Karpas-422 (cell line): ENCODE measurements at regions not wholly inside any gene's neighbourhood (a gene's known extent, or its start where the extent isn't known, plus 50 kb on each side); places are given as distances from the start of the nearest gene placed in this dataset.

Source experiments
- DNase-seq: peaks from one replicate; pipeline ENCODE4 v3.0.0-alpha.2; 2015
- H2AFZ ChIP-seq: fragments of 200-600 bp; sonication (generic); 2 replicates; pipeline ENCODE4 v1.6.1; 2014; ENCODE audit warnings: antibody characterized with exemption, low read length, mixed read lengths
- H3K27ac ChIP-seq: fragments of 200-600 bp; sonication (generic); 2 replicates; pipeline ENCODE4 v1.5.1; 2014; ENCODE audit warnings: mild to moderate bottlenecking, low read length, moderate library complexity
- H3K27me3 ChIP-seq: fragments of 200-600 bp; sonication (generic); 2 replicates; pipeline ENCODE4 v1.6.1; 2014; ENCODE audit warnings: low read length, mixed read lengths
- H3K36me3 ChIP-seq: fragments of 200-600 bp; sonication (generic); 2 replicates; pipeline ENCODE4 v1.6.1; 2014; ENCODE audit warnings: low read length, mixed read lengths; ENCODE audit not compliant: insufficient read depth
- H3K4me1 ChIP-seq: fragments of 200-600 bp; sonication (generic); 2 replicates; pipeline ENCODE4 v1.6.1; 2014; ENCODE audit warnings: mild to moderate bottlenecking, low read length, mixed read lengths
- H3K4me2 ChIP-seq: fragments of 200-600 bp; sonication (generic); 2 replicates; pipeline ENCODE4 v1.6.1; 2014; ENCODE audit warnings: low read length, low read depth, mild to moderate bottlenecking; ENCODE audit not compliant: poor library complexity, severe bottlenecking
- H3K4me3 ChIP-seq: fragments of 200-600 bp; sonication (generic); 2 replicates; pipeline ENCODE4 v1.5.1; 2014; ENCODE audit warnings: mild to moderate bottlenecking, antibody characterized with exemption, low read length, mixed read lengths
- H3K79me2 ChIP-seq: fragments of 200-600 bp; sonication (generic); 2 replicates; pipeline ENCODE4 v1.6.1; 2014; ENCODE audit warnings: mild to moderate bottlenecking, low read length, mixed read lengths
- H3K9ac ChIP-seq: fragments of 200-600 bp; sonication (generic); 2 replicates; pipeline ENCODE4 v1.6.0; 2014; ENCODE audit warnings: low read length
- H3K9me2 ChIP-seq: fragments of 200-600 bp; sonication (generic), shearing (Covaris generic); replicated peaks from 2 replicates; pipeline ENCODE4 v1.6.0; 2014; ENCODE audit warnings: mild to moderate bottlenecking, low read length, moderate library complexity; ENCODE audit not compliant: insufficient read depth
- H3K9me3 ChIP-seq: fragments of 300-700, 200-600 bp; sonication (generic); 2 replicates; pipeline ENCODE4 v1.6.1; 2014; ENCODE audit warnings: low read length, mixed read lengths
- H4K20me1 ChIP-seq: fragments of 200-600 bp; sonication (generic); 2 replicates; pipeline ENCODE4 v1.6.1; 2014; ENCODE audit warnings: mild to moderate bottlenecking, antibody characterized with exemption, low read length, low read depth; ENCODE audit not compliant: insufficient read depth

DNA sequence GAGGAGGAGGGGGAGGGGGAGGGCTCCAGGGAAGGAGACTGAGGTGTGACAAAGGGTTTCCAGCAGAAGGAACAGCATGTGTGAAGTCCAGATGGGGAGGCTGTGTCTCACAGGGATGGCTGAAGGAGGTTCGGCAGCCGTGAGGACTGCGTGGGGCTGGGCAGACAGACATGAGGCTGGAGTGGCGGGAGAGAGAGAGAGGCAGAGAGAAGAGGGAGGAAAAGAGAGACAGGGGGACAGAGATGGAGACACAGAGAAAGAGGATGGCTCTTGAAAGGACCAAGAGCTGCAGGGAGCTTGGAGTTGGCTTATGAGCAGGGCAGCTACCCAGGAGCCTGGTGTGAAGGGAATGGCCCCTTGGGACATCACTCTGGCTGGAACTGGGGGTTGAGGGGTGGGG is 138.9 kb upstream of the ASB18 start:
- Histone ChIP-seq H3K27me3 (no peaks in the 10 kb centered on the region), H3K4me1 (peaks cover 41% of the 10 kb centered on the region), H3K36me3 (no peaks in the 10 kb centered on the region), H3K27ac (peak overlapping the region; percentile 83; the same call in 1 of the 2 replicates), H3K9ac (peak overlapping the region; percentile 72), H3K4me2 (peak overlapping the region; percentile 86), H4K20me1 (no peaks in the 10 kb centered on the region), H3K79me2 (no peaks in the 10 kb centered on the region), H2AFZ (no peak overlapping the region), H3K9me3 (no peaks in the 10 kb centered on the region), H3K9me2 (no peaks in the 10 kb centered on the region), H3K4me3 (peak overlapping the region; percentile 62)
- DNase-seq, result no peak

GRCh38 chr2:236403811-236404210 is 139.6 kb upstream of the ASB18 start:
- H3K36me3 ChIP-seq, result no peaks in the 10 kb centered on the region
- no peaks in the 10 kb centered on the region for H4K20me1 ChIP-seq
- H3K9me3 ChIP-seq, result no peaks in the 10 kb centered on the region
- DNase-seq, result no peak
- no peak overlapping the region for H3K27ac ChIP-seq
- no peaks in the 10 kb centered on the region for H3K79me2 ChIP-seq
- peaks cover 34% of the 10 kb centered on the region for H3K4me1 ChIP-seq
- no peaks in the 10 kb centered on the region for H3K27me3 ChIP-seq
- H3K4me3 ChIP-seq, result no peak overlapping the region
- no peaks in the 10 kb centered on the region for H3K9me2 ChIP-seq
- H3K4me2 ChIP-seq, result peak overlapping the region; percentile 86
- H3K9ac ChIP-seq, result no peak overlapping the region
- H2AFZ ChIP-seq, result no peak overlapping the region

DNA sequence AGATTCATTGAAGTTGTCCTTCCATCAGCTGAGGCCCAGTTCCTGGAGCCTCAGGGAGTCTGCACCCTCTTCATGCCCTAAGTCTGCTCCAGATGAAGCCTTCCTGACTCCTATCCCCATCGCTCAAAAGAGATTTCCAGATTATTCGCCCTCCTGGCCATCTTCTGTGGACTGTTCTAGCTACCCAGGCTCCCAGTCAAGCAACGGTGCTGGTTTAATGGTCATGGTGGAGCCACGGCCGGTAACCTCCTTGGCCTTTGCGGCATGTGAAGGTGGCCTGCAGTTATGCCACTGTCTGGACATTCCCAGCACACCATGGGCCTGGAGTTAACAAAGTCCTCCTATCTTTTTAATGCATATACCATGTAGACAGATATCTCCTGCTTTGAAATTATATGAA is 140.1 kb upstream of the ASB18 start:
- Histone ChIP-seq H3K9ac (no peak overlapping the region), H4K20me1 (no peaks in the 10 kb centered on the region), H3K27me3 (no peaks in the 10 kb centered on the region), H3K27ac (no peak overlapping the region), H3K36me3 (no peaks in the 10 kb centered on the region), H2AFZ (no peak overlapping the region), H3K9me2 (no peaks in the 10 kb centered on the region), H3K9me3 (no peaks in the 10 kb centered on the region), H3K4me1 (peaks cover 33% of the 10 kb centered on the region), H3K4me2 (no peak overlapping the region), H3K79me2 (no peaks in the 10 kb centered on the region), H3K4me3 (no peak overlapping the region)
- DNase-seq, result no peak

DNA sequence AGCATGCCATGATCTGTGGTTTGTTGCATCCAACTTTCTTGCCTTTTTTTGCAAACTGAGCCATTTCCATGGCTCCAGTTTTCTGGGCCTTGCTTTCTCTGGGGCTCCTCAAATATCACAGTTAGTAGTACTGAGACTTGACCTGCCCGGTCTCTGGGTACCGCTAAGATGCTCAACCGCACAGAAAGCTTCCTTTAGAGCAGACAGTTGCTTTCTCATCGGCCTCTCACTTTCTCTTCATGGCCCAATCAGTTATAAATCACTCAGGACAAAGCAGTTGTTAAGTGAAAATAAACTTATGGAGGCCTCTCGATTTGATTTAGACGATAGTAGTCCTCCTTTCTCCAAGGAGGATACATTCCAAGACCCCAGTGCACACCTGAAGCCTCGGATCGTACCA is 141.2 kb upstream of the ASB18 start:
- Histone ChIP-seq H3K9ac (no peak overlapping the region), H3K9me2 (no peaks in the 10 kb centered on the region), H3K79me2 (no peaks in the 10 kb centered on the region), H4K20me1 (no peaks in the 10 kb centered on the region), H2AFZ (no peak overlapping the region), H3K27me3 (no peaks in the 10 kb centered on the region), H3K4me3 (no peak overlapping the region), H3K36me3 (no peaks in the 10 kb centered on the region), H3K27ac (no peak overlapping the region), H3K4me1 (peaks cover 33% of the 10 kb centered on the region), H3K4me2 (no peak overlapping the region), H3K9me3 (no peaks in the 10 kb centered on the region)
- DNase-seq, result no peak

- Histone ChIP-seq H3K36me3 (no peaks in the 10 kb centered on the region), H3K4me2 (no peak overlapping the region), H3K9ac (no peak overlapping the region), H3K9me3 (no peaks in the 10 kb centered on the region), H3K79me2 (no peaks in the 10 kb centered on the region), H3K4me1 (peaks cover 8% of the 10 kb centered on the region), H3K27ac (no peak overlapping the region), H3K27me3 (no peaks in the 10 kb centered on the region), H4K20me1 (no peaks in the 10 kb centered on the region), H3K4me3 (no peak overlapping the region), H2AFZ (no peak overlapping the region), H3K9me2 (no peaks in the 10 kb centered on the region)
- no peak for DNase-seq
These were observed 143.9 kb upstream of the ASB18 start for GRCh38 chr2:236408090-236408489.

DNA sequence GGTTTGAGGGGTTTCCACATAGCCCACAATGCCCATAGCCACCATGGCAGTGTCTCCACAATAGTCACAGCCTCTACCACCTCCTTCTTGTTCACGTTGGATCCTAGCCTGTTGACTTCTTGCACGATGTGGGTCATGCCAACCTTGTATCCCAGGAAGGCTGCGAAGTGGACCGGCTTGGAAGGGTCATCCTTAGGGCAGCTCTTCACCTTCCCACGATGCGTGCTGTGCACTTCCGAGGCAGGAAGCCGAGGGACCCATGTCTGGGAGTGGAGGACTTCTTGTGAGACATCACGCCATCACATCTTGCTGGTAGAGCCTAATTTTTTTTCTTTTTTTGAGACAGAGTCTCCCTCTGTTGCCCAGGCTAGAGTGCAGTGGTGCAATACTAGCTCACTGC is 144.6 kb upstream of the ASB18 start:
- H3K4me3 ChIP-seq, result no peak overlapping the region
- H3K36me3 ChIP-seq, result no peaks in the 10 kb centered on the region
- no peaks in the 10 kb centered on the region for H3K27me3 ChIP-seq
- no peak for DNase-seq
- H3K9me3 ChIP-seq, result no peaks in the 10 kb centered on the region
- H3K9me2 ChIP-seq, result no peaks in the 10 kb centered on the region
- no peaks in the 10 kb centered on the region for H3K79me2 ChIP-seq
- H4K20me1 ChIP-seq, result no peaks in the 10 kb centered on the region
- no peak overlapping the region for H3K27ac ChIP-seq
- H3K4me2 ChIP-seq, result no peak overlapping the region
- H3K4me1 ChIP-seq, result peaks cover 1% of the 10 kb centered on the region
- no peak overlapping the region for H3K9ac ChIP-seq
- H2AFZ ChIP-seq, result no peak overlapping the region

DNA sequence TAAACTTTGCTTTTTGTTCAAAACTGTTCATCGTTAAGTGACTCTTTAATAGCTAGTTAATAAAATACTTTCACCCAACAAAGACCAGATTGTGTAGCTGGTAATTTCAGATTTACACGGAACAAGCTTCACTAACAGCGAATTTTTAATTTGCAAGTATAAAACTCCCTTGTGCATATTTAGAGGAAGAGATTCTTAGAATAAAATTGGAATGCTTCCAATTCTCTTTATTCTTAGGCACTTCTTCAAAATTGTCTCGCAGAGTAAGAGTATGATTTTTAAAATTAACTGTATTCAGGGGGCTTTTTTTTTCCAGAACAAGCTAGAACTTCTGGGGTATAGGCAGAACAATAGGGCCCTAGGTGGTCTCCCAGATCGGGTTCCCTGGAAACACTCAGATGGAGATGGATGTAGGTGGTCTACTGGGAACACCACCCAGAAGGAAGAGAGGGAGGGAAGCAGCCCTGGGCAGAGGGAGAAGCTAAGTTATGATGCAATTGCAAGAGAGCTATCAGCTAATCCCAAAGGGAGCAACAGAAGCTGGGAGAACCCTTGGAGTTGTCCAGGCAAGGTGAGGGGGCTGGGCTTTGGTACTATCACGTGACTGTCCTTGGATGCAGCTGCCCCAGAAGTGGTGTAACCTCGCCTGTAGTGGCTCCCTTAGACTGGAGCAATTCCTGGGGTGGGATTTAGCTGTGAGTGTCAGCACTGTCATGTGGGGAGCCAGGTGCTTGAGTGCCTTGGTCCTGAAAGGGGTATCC is 151.7 kb upstream of the ASB18 start:
- Histone ChIP-seq H3K36me3 (no peaks in the 10 kb centered on the region), H3K4me1 (peaks cover 17% of the 10 kb centered on the region), H3K9me2 (no peaks in the 10 kb centered on the region), H3K27ac (no peak overlapping the region), H3K27me3 (no peaks in the 10 kb centered on the region), H3K9me3 (no peaks in the 10 kb centered on the region), H2AFZ (no peak overlapping the region), H3K9ac (no peak overlapping the region), H3K4me2 (peak overlapping the region; percentile 63), H3K79me2 (no peaks in the 10 kb centered on the region), H4K20me1 (no peaks in the 10 kb centered on the region), H3K4me3 (peak overlapping the region; percentile 33; the same call in 1 of the 2 replicates)
- DNase-seq, result peak; percentile 67

- Histone ChIP-seq H3K4me2 (no peak overlapping the region), H3K9ac (no peak overlapping the region), H3K9me3 (no peaks in the 10 kb centered on the region), H4K20me1 (no peaks in the 10 kb centered on the region), H3K36me3 (no peaks in the 10 kb centered on the region), H3K4me3 (no peak overlapping the region), H3K27me3 (no peaks in the 10 kb centered on the region), H3K27ac (no peak overlapping the region), H3K79me2 (no peaks in the 10 kb centered on the region), H2AFZ (no peak overlapping the region), H3K4me1 (peaks cover 17% of the 10 kb centered on the region), H3K9me2 (no peaks in the 10 kb centered on the region)
- no peak for DNase-seq
These were observed 152.5 kb upstream of the ACKR3 start for GRCh38 chr2:236417150-236417549.
